ENCODE measurements at regions not wholly inside any gene's neighbourhood (a gene's known extent, or its start where the extent isn't known, plus 50 kb on each side); places are given as distances from the start of the nearest gene placed in this dataset.
"Not testable (repeated sequence)": the region's sequence is repeated elsewhere in the genome, so short reads cannot be mapped to it uniquely, and the experiment has no call there.

DNA sequence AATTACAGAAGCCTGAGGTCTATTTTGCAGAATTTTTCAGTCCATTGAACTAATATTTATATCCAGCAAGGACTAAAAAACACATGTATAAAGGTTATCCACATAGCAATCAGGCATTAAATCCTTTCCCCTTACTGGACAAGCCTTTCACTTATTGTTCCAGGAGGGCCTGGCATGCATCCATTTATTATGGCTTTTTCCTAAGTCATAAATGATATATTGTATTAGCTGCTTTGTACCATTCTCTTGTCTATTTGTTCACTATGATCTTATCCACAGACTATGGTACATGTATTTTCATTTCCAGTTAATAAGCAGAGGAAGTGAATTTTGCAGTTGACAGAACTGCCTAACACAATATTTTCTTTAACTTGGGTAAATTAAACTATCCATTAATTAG, 105.4 kb upstream of the ANK2 start:
- no peak for DNase-seq (ENCODE audit: low read depth in 2 of 2)

- DNase-seq (ENCODE audit: low read depth in 2 of 2): no peak
These were observed 103.3 kb upstream of the ANK2 start for GRCh38 chr4:112946127-112946526.

DNA sequence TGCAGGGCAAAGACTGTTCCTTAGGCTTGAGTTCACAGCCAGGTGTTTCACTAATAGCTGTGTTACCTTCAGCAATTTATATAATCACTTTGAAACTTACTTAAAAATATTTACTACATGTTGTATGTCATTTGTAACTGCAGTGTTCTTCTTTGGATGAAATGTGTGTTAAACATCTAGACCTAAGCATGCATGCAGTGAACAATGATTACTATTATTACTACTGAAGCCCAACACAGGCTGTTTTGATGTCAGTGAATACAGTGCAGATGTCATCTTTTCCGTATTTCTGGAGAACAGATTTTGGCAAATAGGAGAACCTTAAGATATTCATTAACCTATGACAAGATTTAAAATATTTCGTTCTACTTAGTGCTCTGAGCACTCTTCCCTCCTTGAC, 101.8 kb upstream of the ANK2 start:
- DNase-seq (ENCODE audit: low read depth in 2 of 2): no peak

GRCh38 chr4:112951362-112952312, 97.8 kb upstream of the ANK2 start:
- no peak for DNase-seq (ENCODE audit: low read depth in 2 of 2)

DNA sequence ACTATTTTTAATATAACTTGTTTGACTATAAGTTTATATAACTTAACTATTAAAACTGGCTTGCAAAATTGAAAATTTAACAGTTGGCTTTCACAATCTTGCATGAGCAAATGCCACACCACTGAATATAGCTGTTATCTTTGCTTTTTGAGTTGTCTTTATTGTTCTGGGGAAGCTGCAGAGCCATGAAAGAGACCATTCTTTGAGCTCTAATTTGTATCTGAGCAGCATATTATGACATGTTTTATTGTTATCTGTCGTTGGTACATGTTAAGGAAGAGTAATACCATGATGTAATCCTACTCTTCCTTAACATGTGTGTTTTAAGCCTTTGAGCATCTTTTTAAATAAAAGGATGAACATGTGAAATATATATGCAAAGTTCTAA, 97.1 kb upstream of the ANK2 start:
- DNase-seq (ENCODE audit: low read depth in 2 of 2): no peak

DNA sequence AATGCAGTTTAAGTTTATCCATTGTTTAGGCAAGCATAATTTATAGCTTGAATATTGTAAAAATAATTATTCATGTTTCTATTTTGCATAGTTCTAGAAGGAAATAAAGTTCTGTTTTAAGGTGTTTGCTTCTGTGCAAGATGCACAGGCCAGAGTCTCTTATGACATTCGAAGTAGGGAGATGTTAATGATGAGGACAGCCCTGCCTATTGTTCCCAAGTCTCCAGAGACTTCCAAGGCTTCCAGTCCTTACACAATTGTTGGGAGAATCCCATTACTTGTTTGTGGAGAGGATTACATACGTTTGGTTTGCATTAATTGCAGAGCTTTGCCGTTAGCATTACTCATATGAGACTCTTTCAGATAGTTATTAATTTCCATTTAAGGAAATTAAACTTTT, 96.2 kb upstream of the ANK2 start:
- no peak for DNase-seq (ENCODE audit: low read depth in 2 of 2)

- DNase-seq (ENCODE audit: low read depth in 2 of 2): no peak
These were observed 95.2 kb upstream of the ANK2 start for GRCh38 chr4:112954286-112954685.

DNA sequence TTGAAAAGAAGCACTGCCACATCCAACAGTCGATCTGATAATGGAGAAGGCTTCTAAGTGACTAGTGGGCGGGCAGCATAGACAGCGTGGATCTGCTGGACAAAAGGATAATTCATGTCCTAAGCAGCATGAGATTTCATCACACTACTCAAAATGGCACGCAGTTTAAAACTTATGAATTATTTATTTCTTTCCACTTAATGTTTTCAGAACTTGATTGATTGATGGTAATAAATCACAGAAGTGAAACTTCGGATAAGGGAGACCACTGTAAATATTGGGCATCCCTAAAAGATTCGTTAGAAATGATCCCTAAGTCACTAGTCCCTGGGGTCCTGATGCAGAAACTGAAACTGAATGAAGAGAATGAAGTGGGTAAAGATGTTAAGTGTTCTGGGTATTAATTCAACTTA, 93.0 kb upstream of the ANK2 start:
- DNase-seq (ENCODE audit: low read depth in 2 of 2): no peak

GRCh38 chr4:112957764-112958163, 91.7 kb upstream of the ANK2 start:
- not testable (repeated sequence) for DNase-seq (ENCODE audit: low read depth in 2 of 2)

DNA sequence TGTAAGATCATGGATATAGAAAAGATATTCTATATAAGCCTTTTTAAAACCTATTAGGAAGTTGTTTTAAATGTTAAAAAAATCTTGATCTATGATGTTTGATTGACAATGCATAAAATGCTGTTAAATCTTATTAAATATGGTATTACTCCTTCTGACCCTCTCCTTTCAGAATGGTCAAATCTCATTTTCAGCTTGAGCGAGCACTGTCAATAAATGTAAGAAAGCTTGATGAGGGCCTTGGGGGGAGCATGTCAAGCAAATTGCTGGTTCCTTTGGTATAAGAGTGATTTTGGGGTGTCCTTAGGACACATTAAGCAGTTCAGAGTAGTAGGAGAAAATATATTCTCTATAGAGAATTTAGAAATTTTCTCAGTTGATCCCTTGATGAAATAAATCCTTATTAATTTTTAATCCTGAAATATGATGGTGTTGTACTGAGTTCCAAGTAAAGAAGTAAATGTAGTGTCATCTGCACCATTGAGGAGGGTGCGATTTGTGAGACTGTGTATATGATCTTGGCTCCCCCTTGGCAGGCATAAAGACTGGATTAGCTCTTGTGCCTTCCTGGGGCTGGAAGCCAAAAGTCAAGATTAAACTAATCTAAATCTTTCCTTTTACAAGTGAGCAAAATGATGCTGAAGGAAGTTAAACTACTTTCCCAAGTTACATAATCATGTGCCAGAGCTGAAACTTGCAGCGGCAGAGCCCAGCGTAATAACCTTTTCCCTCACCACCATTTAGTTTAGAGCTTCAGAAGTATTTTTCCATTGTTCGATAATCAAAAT, 82.6 kb upstream of the ANK2 start:
- DNase-seq (ENCODE audit: low read depth in 2 of 2): no peak

DNA sequence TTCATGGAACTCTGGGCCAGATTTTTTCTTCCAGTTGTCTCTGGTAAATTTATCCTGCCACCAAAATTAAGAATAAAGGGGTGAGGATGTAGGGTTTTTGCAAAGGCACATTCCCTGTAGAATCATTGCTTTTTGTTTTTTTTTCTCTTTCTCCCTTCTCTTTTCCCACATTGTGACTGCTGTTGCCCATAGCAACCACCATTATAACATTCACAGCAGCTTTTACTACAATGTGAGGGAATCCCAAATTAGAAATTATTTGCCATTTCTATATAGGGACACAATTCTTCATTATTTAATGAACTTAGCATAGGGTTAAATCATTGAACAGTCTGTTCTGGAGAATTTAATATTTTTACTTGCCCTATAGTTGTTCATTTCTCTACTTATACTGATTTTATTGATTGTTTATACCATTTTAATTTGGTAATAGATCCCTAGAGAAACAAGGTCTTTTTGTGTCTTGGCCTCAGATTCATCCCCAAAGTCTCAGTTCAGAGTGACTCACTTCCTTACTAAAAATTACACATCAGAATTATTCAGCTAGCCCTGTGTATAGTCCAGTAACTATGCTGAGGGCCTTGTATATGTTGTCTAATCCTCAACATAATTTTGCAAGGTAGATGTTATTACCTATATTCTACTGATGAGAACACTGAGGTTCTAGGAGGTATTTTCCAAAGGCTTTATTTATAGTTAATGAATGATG, 80.8 kb upstream of the ANK2 start:
- no peak for DNase-seq (ENCODE audit: low read depth in 2 of 2)

DNA sequence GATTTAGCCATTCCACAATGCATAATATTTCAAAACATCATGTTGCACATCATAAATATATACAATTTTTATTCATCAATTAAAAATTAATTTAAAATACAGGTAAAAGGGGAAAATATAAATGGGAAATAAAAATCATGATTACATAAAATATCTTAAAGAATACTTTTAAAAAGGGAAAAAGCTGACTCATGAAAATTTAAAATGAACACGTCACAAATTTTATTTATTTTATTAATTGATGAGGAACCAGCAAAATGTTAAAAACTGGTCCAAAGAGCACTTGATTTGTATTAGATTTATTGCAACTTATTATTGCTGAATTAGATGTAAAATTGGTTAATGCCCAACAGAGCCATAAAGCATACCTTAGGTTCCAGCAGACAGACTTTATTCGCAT, 78.5 kb upstream of the ANK2 start:
- DNase-seq (ENCODE audit: low read depth in 2 of 2): no peak

DNA sequence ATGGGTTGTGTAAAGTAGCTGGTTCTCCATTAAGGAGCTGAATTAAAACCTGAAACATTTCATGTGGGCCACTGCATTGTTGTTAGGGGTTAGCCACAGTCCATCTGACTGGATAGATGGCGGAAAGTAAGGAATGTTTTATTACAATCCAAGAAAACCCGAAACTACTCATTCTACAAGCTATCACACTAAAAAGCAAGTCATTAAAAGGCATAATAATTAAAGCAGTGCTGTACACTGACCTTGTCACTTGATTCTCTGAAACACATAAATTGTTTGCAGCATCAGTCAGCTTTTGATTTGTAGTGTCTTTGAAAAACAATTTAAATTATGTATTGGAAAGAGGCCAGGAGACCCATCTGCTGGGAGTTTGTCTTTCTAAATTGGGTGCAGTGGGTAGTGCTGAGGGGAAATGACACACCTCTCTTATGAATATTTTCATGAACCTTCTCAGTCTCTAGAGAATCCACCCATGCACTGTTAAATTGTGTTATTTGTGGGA, 75.7 kb upstream of the ANK2 start:
- DNase-seq (ENCODE audit: low read depth in 2 of 2): no peak

DNA sequence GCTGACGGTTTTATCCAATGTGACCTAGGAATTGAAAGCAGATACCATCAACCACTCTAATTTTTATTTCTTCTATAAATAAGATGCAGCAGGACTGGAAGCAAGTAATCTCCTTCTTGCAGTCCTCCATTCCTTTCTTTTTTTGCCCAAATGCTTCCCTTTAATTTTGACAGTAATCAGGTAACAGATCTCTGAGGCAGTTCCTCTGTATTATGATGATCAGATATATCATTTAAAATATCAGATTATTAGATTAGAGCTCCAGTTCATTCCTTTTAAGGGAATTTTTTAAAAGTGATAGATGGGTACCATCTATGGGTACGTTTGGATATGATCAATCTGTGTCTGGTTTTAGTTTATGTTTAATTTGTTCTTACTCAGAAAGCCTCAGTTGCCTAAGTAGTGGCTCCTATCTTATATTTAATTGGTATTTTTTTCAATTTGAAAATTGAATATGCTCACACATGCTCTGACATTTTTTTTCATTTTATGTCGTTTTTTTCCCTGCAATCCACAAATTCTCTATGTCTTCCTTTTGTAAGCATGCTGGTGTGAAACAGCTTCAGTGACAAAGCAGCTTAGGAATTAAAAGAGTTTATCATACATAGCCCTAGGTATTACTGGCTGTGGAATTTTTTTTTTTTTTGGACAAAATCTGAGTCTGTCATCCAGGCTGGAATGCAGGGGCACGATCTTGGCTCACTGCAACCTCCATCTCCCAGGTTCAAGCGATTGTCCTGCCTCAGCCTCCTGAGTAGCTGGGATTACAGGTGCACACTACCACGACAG, 73.7 kb upstream of the ANK2 start:
- DNase-seq (ENCODE audit: low read depth in 2 of 2): no peak

DNA sequence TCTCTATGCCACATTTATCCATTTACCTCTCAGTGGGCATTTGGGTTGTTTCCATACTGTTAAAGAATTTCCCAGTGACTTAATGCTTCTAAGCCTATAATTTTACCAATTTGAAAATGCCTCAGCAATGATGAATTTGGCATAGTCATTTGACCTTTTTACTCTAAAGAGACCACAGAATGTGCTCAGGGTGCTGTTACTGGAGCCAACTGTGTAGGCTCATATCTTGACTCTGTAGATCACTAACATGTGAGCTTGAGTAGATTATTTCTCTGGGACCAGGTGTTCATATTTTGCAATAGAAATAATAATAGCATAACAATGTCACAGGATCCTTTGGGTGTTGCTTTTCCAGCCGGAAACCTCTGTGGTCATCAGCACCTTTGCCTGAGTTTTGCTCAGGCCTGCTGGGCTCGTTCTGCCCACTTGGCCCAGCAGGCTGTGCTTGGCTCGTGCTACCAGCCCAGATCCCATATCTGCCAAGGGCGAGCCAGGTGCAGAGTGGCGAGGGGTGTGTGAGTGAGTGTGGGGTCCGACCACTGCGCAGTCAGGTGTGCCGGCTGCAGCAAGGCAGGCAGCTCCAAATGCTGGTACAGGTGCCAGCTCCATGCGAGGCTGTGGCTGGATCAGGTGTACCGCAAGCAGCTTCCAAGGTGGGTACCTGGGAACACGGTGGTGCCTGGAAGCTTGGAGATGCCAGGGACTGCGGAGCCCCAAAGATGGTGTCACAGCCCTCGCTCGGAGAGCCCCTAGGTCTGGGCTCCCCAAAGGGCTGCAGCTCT, 70.6 kb upstream of the ANK2 start:
- DNase-seq (ENCODE audit: low read depth in 2 of 2): no peak

- DNase-seq (ENCODE audit: low read depth in 2 of 2): no peak
These were observed 69.5 kb upstream of the ANK2 start for GRCh38 chr4:112979881-112980421.

DNA sequence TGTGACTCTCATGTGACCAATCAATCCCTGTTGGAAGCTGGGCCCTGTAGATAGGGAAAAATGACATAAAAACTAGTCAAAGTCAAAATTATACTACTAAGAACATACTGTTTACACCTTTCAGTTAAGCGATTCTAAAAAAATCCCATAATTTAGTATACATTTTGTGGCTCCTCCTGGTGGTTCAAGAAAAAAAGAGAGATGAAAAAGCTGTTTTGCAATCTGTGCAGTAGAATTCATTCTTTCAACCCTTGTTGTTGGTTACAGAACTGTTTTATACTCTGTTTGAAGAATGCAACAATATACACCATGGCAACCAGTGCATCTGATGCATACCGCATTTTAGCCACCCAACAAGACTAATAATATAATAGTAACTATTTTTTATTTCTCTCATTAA, 66.8 kb upstream of the ANK2 start:
- DNase-seq (ENCODE audit: low read depth in 2 of 2): no peak

- DNase-seq (ENCODE audit: low read depth in 2 of 2): no peak
These were observed 54.6 kb upstream of the ANK2 start for GRCh38 chr4:112994732-112995464.
